GM12878 (cell line): ENCODE measurements at regions not wholly inside any gene's neighbourhood (a gene's known extent, or its start where the extent isn't known, plus 50 kb on each side); places are given as distances from the start of the nearest gene placed in this dataset.

ENCODE experiments used
- ATAC-seq: fragments of 200-7000 bp; cut with Tn5 transposase; 3 replicates; pipeline ENCODE4 v1.9.1; 2020; ENCODE audit warnings: mild to moderate bottlenecking, moderate library complexity
- BruUV-seq: library from RNA; stranded (reverse); fragments of 400-500 nt; replicated peaks from 2 replicates; lab custom pipeline; 2021; lab: Mats Ljungman, UMichigan
- CTCF ChIA-PET: fragments of 300-600 bp; sonication (Branson Sonifier 250); formaldehyde crosslinking; extraction: SDS; loops from one replicate; lab custom pipeline; 2021; ENCODE audit warnings: inconsistent platforms; lab: Yijun Ruan, JAX
- POLR2A ChIA-PET: fragments of 350-600 bp; formaldehyde crosslinking; extraction: SDS; loops from one replicate; lab custom pipeline; 2021; ENCODE audit warnings: inconsistent platforms; lab: Charles Lee
- RAD21 ChIA-PET: fragments of 300-600 bp; sonication (Branson Sonifier 250); formaldehyde crosslinking; loops from one replicate; lab custom pipeline; 2023; ENCODE audit warnings: antibody characterized with exemption; ENCODE audit not compliant: unreplicated experiment; lab: Charles Lee
- SMC1A ChIA-PET: fragments of 300-600 bp; sonication (Branson Sonifier 250); formaldehyde crosslinking; loops from one replicate; lab custom pipeline; 2023; ENCODE audit not compliant: unreplicated experiment, uncharacterized antibody; lab: Charles Lee
- DNase-seq: peaks from one replicate; pipeline ENCODE4 v3.0.0-alpha.2; 2011; ENCODE audit warnings: low read depth, low spot score
- FAIRE-seq: peaks from 3 replicates; lab custom pipeline; 2011; peaks lifted over from hg19 to GRCh38; lab: Jason Lieb, UNC
- H2AFZ ChIP-seq: 2 replicates; pipeline ENCODE4 v1.6.0; 2011; ENCODE audit warnings: low read depth, low read length, control low read depth; ENCODE audit not compliant: control insufficient read depth
- H3K27ac ChIP-seq: 2 replicates; pipeline ENCODE4 v1.5.1; 2011; ENCODE audit warnings: control low read depth; ENCODE audit not compliant: control insufficient read depth, insufficient read depth
- H3K27me3 ChIP-seq, 2 experiments: replicated peaks in 1 of 2; 2 replicates each; pipeline versions ENCODE4 v1.6.0 to v1.6.1; 2011; ENCODE audit warnings: low read length in 1 of 2; ENCODE audit not compliant: control insufficient read depth in 2 of 2, insufficient read depth in 2 of 2
- H3K36me3 ChIP-seq, 2 experiments: 2 replicates each; pipeline ENCODE4 v1.5.1; 2011; ENCODE audit warnings: low read length in 1 of 2; ENCODE audit not compliant: control insufficient read depth in 2 of 2, insufficient read depth in 2 of 2
- H3K4me1 ChIP-seq: 2 replicates; pipeline ENCODE4 v1.6.1; 2011; ENCODE audit warnings: mild to moderate bottlenecking, low read length, moderate library complexity, mixed read lengths; ENCODE audit not compliant: control insufficient read depth, insufficient read depth
- H3K4me2 ChIP-seq: 2 replicates; pipeline ENCODE4 v1.6.0; 2011; ENCODE audit warnings: control low read depth; ENCODE audit not compliant: control insufficient read depth, insufficient read depth
- H3K4me3 ChIP-seq: fragments of 200-600 bp; sonication (generic); 2 replicates; pipeline ENCODE4 v1.5.1; 2016
- H3K79me2 ChIP-seq: 2 replicates; pipeline ENCODE4 v1.6.0; 2011; ENCODE audit warnings: low read length; ENCODE audit not compliant: control insufficient read depth, insufficient read depth
- H3K9ac ChIP-seq: 2 replicates; pipeline ENCODE4 v1.8.0; 2011; ENCODE audit warnings: low read length, control low read depth, mixed read lengths; ENCODE audit not compliant: control insufficient read depth, insufficient read depth
- H3K9me3 ChIP-seq: replicated peaks from 3 replicates; pipeline ENCODE4 v1.5.1; 2011; ENCODE audit warnings: mild to moderate bottlenecking, low read length; ENCODE audit not compliant: control insufficient read depth, insufficient read depth
- H4K20me1 ChIP-seq: 2 replicates; pipeline ENCODE4 v1.6.0; 2011; ENCODE audit not compliant: control insufficient read depth, insufficient read depth
- ATF7 ChIP-seq: fragments of 450-650 bp; IDR thresholded peaks from 2 replicates; pipeline ENCODE4 v1.6.1; 2016; ENCODE audit warnings: low read depth, mild to moderate bottlenecking
- CBX3 ChIP-seq: fragments of 200-600 bp; sonication (generic); IDR thresholded peaks from 2 replicates; pipeline ENCODE4 v1.6.1; 2016; ENCODE audit warnings: low read depth, borderline replicate concordance
- CBX5 ChIP-seq: sonication (generic); IDR thresholded peaks from 2 replicates; pipeline ENCODE4 v1.6.1; 2016; ENCODE audit warnings: low read depth, moderate library complexity, mild to moderate bottlenecking, inconsistent platforms
- ETV6 ChIP-seq, 2 experiments: fragments of 450-650 bp in 1 of 2; IDR thresholded peaks in 1 of 2; conservative IDR thresholded peaks in 1 of 2; 2 replicates each; pipeline ENCODE4 v1.6.1; 2014; ENCODE audit warnings: antibody characterized with exemption in 1 of 2, borderline replicate concordance in 1 of 2, low read depth in 1 of 2, mild to moderate bottlenecking in 1 of 2, moderate library complexity in 1 of 2
- FOXM1 ChIP-seq: IDR thresholded peaks from 2 replicates; pipeline ENCODE4 v1.6.1; 2012; ENCODE audit warnings: low read depth, mild to moderate bottlenecking, inconsistent platforms, low read length, moderate library complexity
- KAT2A ChIP-seq: conservative IDR thresholded peaks from 2 replicates; pipeline ENCODE4 v1.6.1; 2011; ENCODE audit warnings: low read depth, low read length; ENCODE audit not compliant: control insufficient read depth
- MYB ChIP-seq: fragments of 150-350 bp; IDR thresholded peaks from 2 replicates; pipeline ENCODE4 v1.6.1; 2014; ENCODE audit warnings: mild to moderate bottlenecking, low read depth, low read length, borderline replicate concordance
- NFYB ChIP-seq: IDR thresholded peaks from 2 replicates; pipeline ENCODE4 v1.6.1; 2011; ENCODE audit warnings: low read depth, mild to moderate bottlenecking, low read length, improper control_type of control experiment, moderate library complexity; ENCODE audit not compliant: insufficient read depth
- PML ChIP-seq: IDR thresholded peaks from 2 replicates; pipeline ENCODE4 v1.6.1; 2012; ENCODE audit warnings: low read length, inconsistent platforms
- RB1 ChIP-seq: fragments of 450-650 bp; formaldehyde crosslinking; IDR thresholded peaks from 2 replicates; pipeline ENCODE4 v1.6.1; 2017; ENCODE audit warnings: mild to moderate bottlenecking, borderline replicate concordance
- RCOR1 ChIP-seq: conservative IDR thresholded peaks from 2 replicates; pipeline ENCODE4 v1.6.1; 2012; ENCODE audit warnings: low read depth, low read length, improper control_type of control experiment
- SMAD5 ChIP-seq: IDR thresholded peaks from 2 replicates; pipeline ENCODE4 v1.6.1; 2016; ENCODE audit warnings: antibody characterized with exemption, low read depth
- SP1 ChIP-seq: IDR thresholded peaks from one replicate; pipeline ENCODE4 v1.6.1; 2011; ENCODE audit warnings: low read depth, low read length
- SUZ12 ChIP-seq: fragments of 200-600 bp; sonication (generic); IDR thresholded peaks from one replicate; pipeline ENCODE4 v1.6.1; 2018; ENCODE audit warnings: antibody characterized with exemption, mild to moderate bottlenecking; ENCODE audit not compliant: unreplicated experiment
- WGBS: methylation state at CpG from one replicate; pipeline ENCODE4 v1.1.6; 2016; ENCODE audit warnings: low lambda C conversion rate; ENCODE audit not compliant: insufficient replicate concordance, insufficient coverage; ENCODE audit errors: missing lambda C conversion rate; 5-methylcytosine and 5-hydroxymethylcytosine counted together
- in situ Hi-C: fragments of 300-500 bp; cut with MboI; formaldehyde crosslinking; loops from 9 replicates; pipeline ENCODE4 v1.14.3; 2018; ENCODE audit warnings: mixed read lengths
- intact Hi-C: fragments of 100-400 bp; cut with micrococcal nuclease; formaldehyde crosslinking; loops from one replicate; pipeline ENCODE4 v1.14.2; 2022; ENCODE audit not compliant: unreplicated experiment
- TF ChIP-seq, protein P1 (sequence below): fragments of 450-650 bp; IDR thresholded peaks from 2 replicates; pipeline ENCODE4 v1.6.1; 2014; ENCODE audit warnings: mild to moderate bottlenecking
- TF ChIP-seq, protein P2 (sequence below): IDR thresholded peaks from 2 replicates; pipeline ENCODE4 v1.6.1; 2011; ENCODE audit warnings: borderline replicate concordance, low read depth, mild to moderate bottlenecking, moderate library complexity, mixed read lengths, low read length; ENCODE audit not compliant: insufficient read depth; ENCODE audit errors: extremely low read length
- TF ChIP-seq, protein P3 (sequence below): IDR thresholded peaks from 2 replicates; pipeline ENCODE4 v1.6.1; 2012; ENCODE audit warnings: low read length, inconsistent platforms
- TF ChIP-seq, protein P4 (sequence below): fragments of 450-650 bp; IDR thresholded peaks from 2 replicates; pipeline ENCODE4 v1.6.1; 2017; ENCODE audit warnings: low read depth, mild to moderate bottlenecking, moderate library complexity
- TF ChIP-seq, protein P5 (sequence below): fragments of 450-650 bp; IDR thresholded peaks from 2 replicates; pipeline ENCODE4 v1.6.1; 2017; ENCODE audit warnings: borderline replicate concordance

DNA sequence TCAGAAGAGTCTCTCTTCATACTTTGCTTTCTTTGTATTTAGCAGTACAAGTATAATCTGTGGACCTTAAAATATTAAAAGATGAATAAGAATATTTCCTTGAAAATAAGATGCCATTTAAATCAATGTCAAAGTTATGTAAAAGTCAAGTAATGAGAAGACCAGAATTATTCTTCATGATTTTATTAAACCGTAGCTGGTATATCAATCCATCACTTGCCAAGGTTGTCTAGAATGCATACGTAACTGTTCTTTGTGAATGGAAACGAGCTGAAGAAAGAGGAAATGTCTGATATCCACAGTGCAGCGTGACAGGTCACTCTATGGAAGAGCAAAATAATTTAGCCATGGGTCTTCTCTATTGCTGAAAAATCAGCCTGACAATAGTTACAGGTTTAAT, 488.7 kb upstream of the CCNG1 start:
- Histone ChIP-seq H3K4me1 (no peaks in the 10 kb centered on the region), H3K27me3 (no peaks in the 10 kb centered on the region), H3K27ac (no peak overlapping the region), H2AFZ (no peak overlapping the region), H3K4me3 (no peak overlapping the region), H4K20me1 (no peaks in the 10 kb centered on the region), H3K79me2 (no peaks in the 10 kb centered on the region), H3K9me3 (no peaks in the 10 kb centered on the region), H3K4me2 (no peak overlapping the region), H3K36me3 (no peaks in the 10 kb centered on the region)
- ChIA-PET POLR2A (no interaction called here), SMC1A (no interaction called here), RAD21 (no interaction called here)
- in situ Hi-C loops, result no loop called here
- no peak for DNase-seq
- FAIRE-seq, result no peak
- no TSS peak for BruUV-seq
- ATAC-seq, result no peak
- intact Hi-C loops, result no loop called here
- WGBS, result 21% methylated on average over 4 of the region's 4 CpGs
- TF ChIP-seq SMAD5 (no peak), ETV6 (conservative IDR thresholded peaks at IDR 0.05 in 1 of 2, IDR thresholded peaks at IDR 0.05 in 1 of 2; ENCODE audit: borderline replicate concordance in 1 of 2, low read depth in 1 of 2) (no peak), CBX5 (no peak), CBX3 (no peak), NFYB (no peak), FOXM1 (no peak), KAT2A (no peak), MYB (no peak), SP1 (no peak), PML (no peak), ATF7 (no peak), RCOR1 (no peak), SUZ12 (no peak), RB1 (no peak)
- TF ChIP-seq, protein P1, sequence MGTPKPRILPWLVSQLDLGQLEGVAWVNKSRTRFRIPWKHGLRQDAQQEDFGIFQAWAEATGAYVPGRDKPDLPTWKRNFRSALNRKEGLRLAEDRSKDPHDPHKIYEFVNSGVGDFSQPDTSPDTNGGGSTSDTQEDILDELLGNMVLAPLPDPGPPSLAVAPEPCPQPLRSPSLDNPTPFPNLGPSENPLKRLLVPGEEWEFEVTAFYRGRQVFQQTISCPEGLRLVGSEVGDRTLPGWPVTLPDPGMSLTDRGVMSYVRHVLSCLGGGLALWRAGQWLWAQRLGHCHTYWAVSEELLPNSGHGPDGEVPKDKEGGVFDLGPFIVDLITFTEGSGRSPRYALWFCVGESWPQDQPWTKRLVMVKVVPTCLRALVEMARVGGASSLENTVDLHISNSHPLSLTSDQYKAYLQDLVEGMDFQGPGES, result no peak
- TF ChIP-seq, protein P2, sequence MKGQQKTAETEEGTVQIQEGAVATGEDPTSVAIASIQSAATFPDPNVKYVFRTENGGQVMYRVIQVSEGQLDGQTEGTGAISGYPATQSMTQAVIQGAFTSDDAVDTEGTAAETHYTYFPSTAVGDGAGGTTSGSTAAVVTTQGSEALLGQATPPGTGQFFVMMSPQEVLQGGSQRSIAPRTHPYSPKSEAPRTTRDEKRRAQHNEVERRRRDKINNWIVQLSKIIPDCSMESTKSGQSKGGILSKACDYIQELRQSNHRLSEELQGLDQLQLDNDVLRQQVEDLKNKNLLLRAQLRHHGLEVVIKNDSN, result no peak
- TF ChIP-seq, protein P3, sequence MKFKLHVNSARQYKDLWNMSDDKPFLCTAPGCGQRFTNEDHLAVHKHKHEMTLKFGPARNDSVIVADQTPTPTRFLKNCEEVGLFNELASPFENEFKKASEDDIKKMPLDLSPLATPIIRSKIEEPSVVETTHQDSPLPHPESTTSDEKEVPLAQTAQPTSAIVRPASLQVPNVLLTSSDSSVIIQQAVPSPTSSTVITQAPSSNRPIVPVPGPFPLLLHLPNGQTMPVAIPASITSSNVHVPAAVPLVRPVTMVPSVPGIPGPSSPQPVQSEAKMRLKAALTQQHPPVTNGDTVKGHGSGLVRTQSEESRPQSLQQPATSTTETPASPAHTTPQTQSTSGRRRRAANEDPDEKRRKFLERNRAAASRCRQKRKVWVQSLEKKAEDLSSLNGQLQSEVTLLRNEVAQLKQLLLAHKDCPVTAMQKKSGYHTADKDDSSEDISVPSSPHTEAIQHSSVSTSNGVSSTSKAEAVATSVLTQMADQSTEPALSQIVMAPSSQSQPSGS, result no peak
- TF ChIP-seq, protein P4, sequence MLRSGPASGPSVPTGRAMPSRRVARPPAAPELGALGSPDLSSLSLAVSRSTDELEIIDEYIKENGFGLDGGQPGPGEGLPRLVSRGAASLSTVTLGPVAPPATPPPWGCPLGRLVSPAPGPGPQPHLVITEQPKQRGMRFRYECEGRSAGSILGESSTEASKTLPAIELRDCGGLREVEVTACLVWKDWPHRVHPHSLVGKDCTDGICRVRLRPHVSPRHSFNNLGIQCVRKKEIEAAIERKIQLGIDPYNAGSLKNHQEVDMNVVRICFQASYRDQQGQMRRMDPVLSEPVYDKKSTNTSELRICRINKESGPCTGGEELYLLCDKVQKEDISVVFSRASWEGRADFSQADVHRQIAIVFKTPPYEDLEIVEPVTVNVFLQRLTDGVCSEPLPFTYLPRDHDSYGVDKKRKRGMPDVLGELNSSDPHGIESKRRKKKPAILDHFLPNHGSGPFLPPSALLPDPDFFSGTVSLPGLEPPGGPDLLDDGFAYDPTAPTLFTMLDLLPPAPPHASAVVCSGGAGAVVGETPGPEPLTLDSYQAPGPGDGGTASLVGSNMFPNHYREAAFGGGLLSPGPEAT, result no peak
- TF ChIP-seq, protein P5, sequence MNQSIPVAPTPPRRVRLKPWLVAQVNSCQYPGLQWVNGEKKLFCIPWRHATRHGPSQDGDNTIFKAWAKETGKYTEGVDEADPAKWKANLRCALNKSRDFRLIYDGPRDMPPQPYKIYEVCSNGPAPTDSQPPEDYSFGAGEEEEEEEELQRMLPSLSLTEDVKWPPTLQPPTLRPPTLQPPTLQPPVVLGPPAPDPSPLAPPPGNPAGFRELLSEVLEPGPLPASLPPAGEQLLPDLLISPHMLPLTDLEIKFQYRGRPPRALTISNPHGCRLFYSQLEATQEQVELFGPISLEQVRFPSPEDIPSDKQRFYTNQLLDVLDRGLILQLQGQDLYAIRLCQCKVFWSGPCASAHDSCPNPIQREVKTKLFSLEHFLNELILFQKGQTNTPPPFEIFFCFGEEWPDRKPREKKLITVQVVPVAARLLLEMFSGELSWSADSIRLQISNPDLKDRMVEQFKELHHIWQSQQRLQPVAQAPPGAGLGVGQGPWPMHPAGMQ, result no peak
- TF ChIP-seq, all 136 proteins: peak for 0
- H3K9ac ChIP-seq, result no peak overlapping the region
- CTCF ChIA-PET, result no interaction called here
